ENCODE measurements at regions not wholly inside any gene's neighbourhood (a gene's known extent, or its start where the extent isn't known, plus 50 kb on each side); places are given as distances from the start of the nearest gene placed in this dataset.

GRCh38 chr9:22893196-22893843, 446.7 kb downstream of the DMRTA1 start:
- H3K27ac ChIP-seq: no peak overlapping the region
- no peak for TF ChIP-seq CTCF (conservative IDR thresholded peaks at IDR 0.05)

DNA sequence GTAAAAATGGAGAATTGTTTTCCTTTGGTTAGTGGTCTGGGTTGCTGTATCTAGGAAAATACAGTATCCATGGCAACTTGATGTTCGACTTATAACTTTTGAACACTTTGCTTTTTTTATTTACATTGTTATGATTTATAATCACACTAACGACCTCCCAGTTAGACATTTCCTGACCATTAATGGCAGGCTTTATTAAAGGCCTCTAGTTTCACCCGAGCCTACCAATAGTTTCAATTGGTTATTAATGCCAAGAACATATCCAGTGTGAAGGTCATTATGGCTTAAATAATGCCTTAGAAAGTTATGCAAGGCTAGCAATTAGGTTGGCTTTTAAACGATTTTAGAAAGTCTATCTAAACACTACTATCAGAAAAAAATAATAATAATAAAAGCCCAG, 452.0 kb downstream of the DMRTA1 start:
- H3K27ac ChIP-seq: no peak overlapping the region
- TF ChIP-seq CTCF (conservative IDR thresholded peaks at IDR 0.05): no peak

GRCh38 chr9:22911632-22912031, 465.0 kb downstream of the DMRTA1 start:
- H3K27ac ChIP-seq: no peak overlapping the region
- no peak for TF ChIP-seq CTCF (conservative IDR thresholded peaks at IDR 0.05)

- no peak for TF ChIP-seq CTCF (conservative IDR thresholded peaks at IDR 0.05)
- H3K27ac ChIP-seq: no peak overlapping the region
Measured at GRCh38 chr9:22913026-22913425, 466.4 kb downstream of the DMRTA1 start.

GRCh38 chr9:22913518-22913917, 466.9 kb downstream of the DMRTA1 start:
- no peak overlapping the region for H3K27ac ChIP-seq
- TF ChIP-seq CTCF (conservative IDR thresholded peaks at IDR 0.05): no peak

GRCh38 chr9:22916148-22916547, 469.5 kb downstream of the DMRTA1 start:
- TF ChIP-seq CTCF (conservative IDR thresholded peaks at IDR 0.05): no peak
- no peak overlapping the region for H3K27ac ChIP-seq

- TF ChIP-seq CTCF (conservative IDR thresholded peaks at IDR 0.05): no peak
- no peak overlapping the region for H3K27ac ChIP-seq
Measured at GRCh38 chr9:22919423-22919822, 472.8 kb downstream of the DMRTA1 start.
